Mesenchymal stem cell (in vitro differentiated cells and primary cell): ENCODE measurements at regions not wholly inside any gene's neighbourhood (a gene's known extent, or its start where the extent isn't known, plus 50 kb on each side); places are given as distances from the start of the nearest gene placed in this dataset.

Source experiments
- DNase-seq: peaks from one replicate; pipeline ENCODE4 v3.0.0-alpha.2; 2013
- H2AFZ ChIP-seq: one replicate; pipeline ENCODE4 v1.6.1; 2013; ENCODE audit warnings: low read depth, mild to moderate bottlenecking, control low read depth, inconsistent platforms, low read length, moderate library complexity
- H2AK5ac ChIP-seq: 2 replicates; pipeline ENCODE4 v1.6.1; 2013; ENCODE audit warnings: low read length, moderate library complexity, mild to moderate bottlenecking, inconsistent platforms; ENCODE audit not compliant: severe bottlenecking
- H2BK120ac ChIP-seq: one replicate; pipeline ENCODE4 v1.6.1; 2013; ENCODE audit warnings: low read depth, mild to moderate bottlenecking, inconsistent platforms, low read length, moderate library complexity
- H2BK12ac ChIP-seq, 2 experiments: one replicate each; pipeline ENCODE4 v1.6.1; 2013; ENCODE audit warnings: inconsistent platforms in 2 of 2, low read length in 2 of 2, mild to moderate bottlenecking in 2 of 2, moderate library complexity in 2 of 2, control low read depth in 1 of 2
- H2BK15ac ChIP-seq: one replicate; pipeline ENCODE4 v1.6.1; 2013; ENCODE audit warnings: mild to moderate bottlenecking, low read depth, inconsistent platforms; ENCODE audit not compliant: poor library complexity, severe bottlenecking
- H2BK5ac ChIP-seq: 2 replicates; pipeline ENCODE4 v1.6.1; 2013; ENCODE audit warnings: low read depth, mild to moderate bottlenecking, low read length, control low read depth, inconsistent platforms; ENCODE audit not compliant: poor library complexity, severe bottlenecking
- H3K14ac ChIP-seq, 2 experiments: one replicate each; pipeline ENCODE4 v1.6.1; 2013; ENCODE audit warnings: inconsistent platforms in 2 of 2, low read length in 2 of 2, control low read depth in 1 of 2, mild to moderate bottlenecking in 1 of 2, moderate library complexity in 1 of 2
- H3K18ac ChIP-seq, 2 experiments: one replicate each; pipeline ENCODE4 v1.6.1; 2013; ENCODE audit warnings: inconsistent platforms in 2 of 2, low read length in 2 of 2, control low read depth in 1 of 2, low read depth in 1 of 2, mild to moderate bottlenecking in 1 of 2
- H3K23ac ChIP-seq, 2 experiments: one replicate each; pipeline ENCODE4 v1.6.1; 2013; ENCODE audit warnings: inconsistent platforms in 2 of 2, low read length in 2 of 2, mild to moderate bottlenecking in 2 of 2, moderate library complexity in 2 of 2, control low read depth in 1 of 2
- H3K27ac ChIP-seq: 2 replicates; pipeline ENCODE4 v1.5.1; 2013; ENCODE audit warnings: mild to moderate bottlenecking, moderate library complexity, low read length, control low read depth, inconsistent platforms; ENCODE audit not compliant: poor library complexity, severe bottlenecking
- H3K27me3 ChIP-seq, 2 experiments: 2 replicates each; pipeline versions ENCODE4 v1.6.1 to v1.7.0; 2013; ENCODE audit warnings: low read length in 2 of 2, mild to moderate bottlenecking in 2 of 2, moderate library complexity in 2 of 2, control low read depth in 1 of 2, inconsistent platforms in 1 of 2; ENCODE audit not compliant: control insufficient read depth in 1 of 2, insufficient read depth in 1 of 2
- H3K36me3 ChIP-seq, 2 experiments: 2 replicates each; pipeline versions ENCODE4 v1.6.1 to v1.7.0; 2013; ENCODE audit warnings: low read length in 2 of 2, control low read depth in 1 of 2, inconsistent platforms in 1 of 2, low read depth in 1 of 2, mild to moderate bottlenecking in 1 of 2; ENCODE audit not compliant: insufficient read depth in 2 of 2, control insufficient read depth in 1 of 2
- H3K4ac ChIP-seq, 2 experiments: one replicate each; pipeline ENCODE4 v1.6.1; 2013; ENCODE audit warnings: inconsistent platforms in 2 of 2, low read length in 2 of 2, mild to moderate bottlenecking in 2 of 2, moderate library complexity in 2 of 2, control low read depth in 1 of 2, low read depth in 1 of 2
- H3K4me1 ChIP-seq: 2 replicates; pipeline ENCODE4 v1.6.1; 2013; ENCODE audit warnings: low read depth, low read length, control low read depth; ENCODE audit not compliant: control insufficient read depth, insufficient read depth
- H3K4me2 ChIP-seq: 2 replicates; pipeline ENCODE4 v1.6.1; 2013; ENCODE audit warnings: low read length, mild to moderate bottlenecking, inconsistent platforms; ENCODE audit not compliant: poor library complexity, severe bottlenecking
- H3K4me3 ChIP-seq, 2 experiments: 2 replicates each; pipeline versions ENCODE4 v1.5.1 to v1.7.0; 2013; ENCODE audit warnings: low read length in 2 of 2, mild to moderate bottlenecking in 2 of 2, control low read depth in 1 of 2, low read depth in 1 of 2; ENCODE audit not compliant: insufficient read depth in 1 of 2
- H3K79me1 ChIP-seq: replicated peaks from 2 replicates; pipeline ENCODE4 v1.6.1; 2013; ENCODE audit warnings: mild to moderate bottlenecking, control low read depth, low read length, inconsistent platforms; ENCODE audit not compliant: poor library complexity, severe bottlenecking
- H3K9ac ChIP-seq: 2 replicates; pipeline ENCODE4 v1.7.0; 2013; ENCODE audit warnings: mild to moderate bottlenecking, low read length, moderate library complexity
- H3K9me3 ChIP-seq: 2 replicates; pipeline ENCODE4 v1.7.0; 2013; ENCODE audit warnings: mild to moderate bottlenecking, low read length; ENCODE audit not compliant: control insufficient read depth
- H4K8ac ChIP-seq: one replicate; pipeline ENCODE4 v1.6.1; 2013; ENCODE audit warnings: inconsistent platforms, mild to moderate bottlenecking, low read length, moderate library complexity
- H4K91ac ChIP-seq: one replicate; pipeline ENCODE4 v1.6.1; 2013; ENCODE audit warnings: mild to moderate bottlenecking, low read length, inconsistent platforms
- WGBS: methylation state at CpG from one replicate; pipeline ENCODE4 v1.1.7; 2013; ENCODE audit warnings: mixed read lengths; 5-methylcytosine and 5-hydroxymethylcytosine counted together

GRCh38 chr4:106454021-106454420, 85.4 kb upstream of the GIMD1 start:
- Histone ChIP-seq H3K4me1 (no peaks in the 10 kb centered on the region), H2AK5ac (no peak overlapping the region), H3K79me1 (no peaks in the 10 kb centered on the region), H2BK5ac (no peak overlapping the region), H2BK15ac (no peak overlapping the region), H3K18ac (no peak overlapping the region), H3K9me3 (no peaks in the 10 kb centered on the region), H3K14ac (no peak overlapping the region), H3K4me3 (no peak overlapping the region), H3K27me3 (no peaks in the 10 kb centered on the region), H2BK120ac (no peak overlapping the region), H2AFZ (no peak overlapping the region), H3K27ac (no peak overlapping the region), H3K9ac (no peak overlapping the region), H4K91ac (no peak overlapping the region), H3K4ac (no peak overlapping the region), H2BK12ac (no peak overlapping the region), H3K4me2 (no peak overlapping the region), H4K8ac (no peak overlapping the region), H3K36me3 (no peaks in the 10 kb centered on the region), H3K23ac (no peak overlapping the region)
- WGBS = 100% methylated on average over 2 of the region's 2 CpGs
- no peak for DNase-seq

GRCh38 chr4:106451091-106451490, 82.5 kb upstream of the GIMD1 start:
- Histone ChIP-seq H4K91ac (no peak overlapping the region), H3K9ac (no peak overlapping the region), H2BK120ac (no peak overlapping the region), H2BK15ac (no peak overlapping the region), H3K36me3 (no peaks in the 10 kb centered on the region), H3K4me3 (no peak overlapping the region), H3K9me3 (peaks cover 7% of the 10 kb centered on the region), H2AK5ac (no peak overlapping the region), H3K27me3 (no peaks in the 10 kb centered on the region), H2AFZ (no peak overlapping the region), H3K14ac (no peak overlapping the region), H3K4ac (no peak overlapping the region), H3K23ac (no peak overlapping the region), H2BK5ac (no peak overlapping the region), H4K8ac (no peak overlapping the region), H3K4me1 (no peaks in the 10 kb centered on the region), H3K79me1 (no peaks in the 10 kb centered on the region), H3K4me2 (no peak overlapping the region), H3K18ac (no peak overlapping the region), H2BK12ac (no peak overlapping the region), H3K27ac (no peak overlapping the region)
- WGBS = no CpG with 5 or more reads among the region's 1 CpG
- no peak for DNase-seq

GRCh38 chr4:106450249-106450648, 81.7 kb upstream of the GIMD1 start:
- Histone ChIP-seq H2BK12ac (no peak overlapping the region), H2BK5ac (no peak overlapping the region), H2BK15ac (no peak overlapping the region), H2BK120ac (no peak overlapping the region), H3K4ac (no peak overlapping the region), H3K4me3 (no peak overlapping the region), H3K14ac (no peak overlapping the region), H3K4me1 (no peaks in the 10 kb centered on the region), H3K4me2 (no peak overlapping the region), H3K9me3 (peaks cover 7% of the 10 kb centered on the region), H3K9ac (no peak overlapping the region), H3K27me3 (no peaks in the 10 kb centered on the region), H3K36me3 (no peaks in the 10 kb centered on the region), H3K18ac (no peak overlapping the region), H3K27ac (no peak overlapping the region), H3K23ac (no peak overlapping the region), H2AFZ (no peak overlapping the region), H4K91ac (no peak overlapping the region), H3K79me1 (no peaks in the 10 kb centered on the region), H4K8ac (no peak overlapping the region), H2AK5ac (no peak overlapping the region)
- no peak for DNase-seq
- WGBS = 95% methylated on average over 2 of the region's 3 CpGs

GRCh38 chr4:106444557-106444956, 76.0 kb upstream of the GIMD1 start:
- H4K91ac ChIP-seq = no peak overlapping the region
- WGBS = 88% methylated on average over 1 of the region's 2 CpGs
- H2BK5ac ChIP-seq = no peak overlapping the region
- DNase-seq = no peak
- H3K27ac ChIP-seq = peak overlapping the region; percentile 4
- no peak overlapping the region for H3K9ac ChIP-seq
- no peak overlapping the region for H3K4ac ChIP-seq
- no peak overlapping the region for H3K14ac ChIP-seq
- H3K4me2 ChIP-seq = no peak overlapping the region
- H3K79me1 ChIP-seq = no peaks in the 10 kb centered on the region
- no peaks in the 10 kb centered on the region for H3K27me3 ChIP-seq
- H3K4me3 ChIP-seq = no peak overlapping the region
- H3K4me1 ChIP-seq = peaks cover 2% of the 10 kb centered on the region
- H3K18ac ChIP-seq = no peak overlapping the region
- H2BK15ac ChIP-seq = no peak overlapping the region
- H2AFZ ChIP-seq = no peak overlapping the region
- H2BK12ac ChIP-seq = no peak overlapping the region
- no peaks in the 10 kb centered on the region for H3K36me3 ChIP-seq
- no peak overlapping the region for H2BK120ac ChIP-seq
- H3K9me3 ChIP-seq = peaks cover 10% of the 10 kb centered on the region
- no peak overlapping the region for H3K23ac ChIP-seq
- no peak overlapping the region for H4K8ac ChIP-seq
- no peak overlapping the region for H2AK5ac ChIP-seq
